Non-pigmented ciliary epithelial cell (primary cell): ENCODE measurements at regions not wholly inside any gene's neighbourhood (a gene's known extent, or its start where the extent isn't known, plus 50 kb on each side); places are given as distances from the start of the nearest gene placed in this dataset.

ENCODE experiments used
- DNase-seq: peaks from one replicate; pipeline ENCODE4 v3.0.0-alpha.2; 2010; ENCODE audit warnings: low read depth

GRCh38 chr11:35077709-35078469 lies 61.1 kb upstream of the CD44 start:
- no peak for DNase-seq

GRCh38 chr11:35078470-35078735 lies 60.6 kb upstream of the CD44 start:
- no peak for DNase-seq

- DNase-seq = no peak
These were observed 59.4 kb upstream of the CD44 start for GRCh38 chr11:35079611-35080010.

GRCh38 chr11:35082321-35083180 lies 56.4 kb upstream of the CD44 start:
- no peak for DNase-seq

- no peak for DNase-seq
These were observed 55.9 kb upstream of the CD44 start for GRCh38 chr11:35083181-35083430.

GRCh38 chr11:35083431-35084238 lies 55.3 kb upstream of the CD44 start:
- DNase-seq = peak; percentile 96

- no peak for DNase-seq
These were observed 54.0 kb upstream of the CD44 start for GRCh38 chr11:35084817-35085440.

- no peak for DNase-seq
These were observed 53.3 kb upstream of the CD44 start for GRCh38 chr11:35085531-35086165.

GRCh38 chr11:35087648-35088047 lies 51.3 kb upstream of the CD44 start:
- no peak for DNase-seq

GRCh38 chr11:35088226-35088625 lies 50.7 kb upstream of the CD44 start:
- no peak for DNase-seq

- no peak for DNase-seq
These were observed 50.3 kb upstream of the CD44 start for GRCh38 chr11:35088676-35089075.
